ENCODE measurements at regions not wholly inside any gene's neighbourhood (a gene's known extent, or its start where the extent isn't known, plus 50 kb on each side); places are given as distances from the start of the nearest gene placed in this dataset.

GRCh38 chr1:220451532-220451931, 76.4 kb upstream of the MARK1 start:
- DNase-seq (ENCODE audit: low spot score) (peak; percentile 4), ATAC-seq (no peak)
- Mint-ChIP-seq H3K27me3 (ENCODE audit: insufficient read depth, low read depth, poor library complexity) (peaks cover 2% of the 10 kb centered on the region), H3K4me3 (no peak overlapping the region), H3K36me3 (ENCODE audit: low read depth) (no peaks in the 10 kb centered on the region), H3K9me3 (no peaks in the 10 kb centered on the region; the same call in 2 of the 3 replicates), H3K4me1 (peaks cover 14% of the 10 kb centered on the region), H3K27ac (no peak overlapping the region)
- TF ChIP-seq ZNF462 (CRISPR knock-in tag; IDR thresholded peaks at IDR 0.05), result no peak
- TF ChIP-seq CTCF (conservative IDR thresholded peaks at IDR 0.05; ENCODE audit: low read depth in 2 of 2), result no peak
- no peak for TF ChIP-seq ZNF331 (CRISPR knock-in tag; IDR thresholded peaks at IDR 0.05; ENCODE audit: low read depth)
- TF ChIP-seq NANOG (IDR thresholded peaks at IDR 0.05; ENCODE audit: borderline replicate concordance), result no peak
- no peak for TF ChIP-seq ETS1 (IDR thresholded peaks at IDR 0.05)
- TF ChIP-seq POLR2AphosphoS5 (IDR thresholded peaks at IDR 0.05; ENCODE audit: low read depth), result no peak
- TF ChIP-seq STAT1 (IDR thresholded peaks at IDR 0.05; ENCODE audit: unreplicated experiment), result no peak
- no peak for TF ChIP-seq REST (IDR thresholded peaks at IDR 0.05; ENCODE audit: unreplicated experiment)
- TF ChIP-seq EZH2phosphoT487 (IDR thresholded peaks at IDR 0.05; ENCODE audit: unreplicated experiment), result no peak
- TF ChIP-seq ZNF114 (CRISPR knock-in tag; IDR thresholded peaks at IDR 0.05), result no peak
- TF ChIP-seq CREB1 (CRISPR knock-in tag; IDR thresholded peaks at IDR 0.05; ENCODE audit: low read depth), result no peak
- no peak for TF ChIP-seq EZH2 (IDR thresholded peaks at IDR 0.05; ENCODE audit: low read depth, unreplicated experiment)
- TF ChIP-seq JUNB (IDR thresholded peaks at IDR 0.05; ENCODE audit: unreplicated experiment), result no peak
- Histone ChIP-seq H3K4me3 (no peak overlapping the region), H3K4me1 (ENCODE audit: insufficient read depth) (no peaks in the 10 kb centered on the region), H3F3A (replicated peaks; ENCODE audit: low read depth) (no peaks in the 10 kb centered on the region), H2AFZ (no peak overlapping the region), H3K4me2 (no peak overlapping the region), H3K27me3 (ENCODE audit: insufficient read depth) (no peaks in the 10 kb centered on the region), H3K79me2 (replicated peaks; ENCODE audit: insufficient read depth) (no peaks in the 10 kb centered on the region), H4K20me1 (replicated peaks; ENCODE audit: insufficient read depth) (no peaks in the 10 kb centered on the region), H3K27ac (ENCODE audit: low read depth) (no peak overlapping the region), H3K9me2 (ENCODE audit: insufficient read depth) (peaks cover 16% of the 10 kb centered on the region), H3K36me3 (ENCODE audit: insufficient read depth) (no peaks in the 10 kb centered on the region)

All from GM23338 (cell line).